ENCODE measurements at regions not wholly inside any gene's neighbourhood (a gene's known extent, or its start where the extent isn't known, plus 50 kb on each side); places are given as distances from the start of the nearest gene placed in this dataset.
"Not testable (repeated sequence)": the region's sequence is repeated elsewhere in the genome, so short reads cannot be mapped to it uniquely, and the experiment has no call there.

DNA sequence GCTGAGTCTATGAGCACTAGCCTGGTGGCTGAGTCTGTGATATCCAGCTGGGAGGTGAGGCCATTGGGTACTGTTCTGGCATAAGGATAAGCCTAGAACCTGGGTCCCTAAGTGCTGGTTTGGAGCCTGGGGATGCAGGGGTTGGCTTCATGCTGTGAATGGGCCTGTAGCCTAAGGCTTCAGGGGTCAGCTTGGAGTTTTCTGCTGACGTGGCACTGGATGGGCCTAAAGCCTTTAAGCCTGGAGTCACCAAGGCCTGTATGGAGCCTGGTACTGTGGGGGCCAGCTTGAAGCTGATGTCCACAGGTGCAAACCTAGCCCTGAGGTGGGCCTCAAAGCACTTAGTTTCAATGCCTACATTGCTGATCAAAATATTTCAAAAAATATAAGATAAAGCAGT lies 979.6 kb upstream of the POU3F4 start:
- H3K27me3 ChIP-seq (ENCODE audit: insufficient read depth, low read depth): no peaks in the 10 kb centered on the region
- H2AFZ ChIP-seq: no peak overlapping the region
- intact Hi-C loops (cut with micrococcal nuclease; ENCODE audit: unreplicated experiment): no loop called here
- no peaks in the 10 kb centered on the region for H3K9me2 ChIP-seq (ENCODE audit: insufficient read depth)
- no TSS peak for BruUV-seq (replicated peaks)
- H3K36me3 ChIP-seq (ENCODE audit: low read depth): no peaks in the 10 kb centered on the region
- no peaks in the 10 kb centered on the region for H3K79me2 ChIP-seq (ENCODE audit: low read depth)
- H3K4me1 ChIP-seq (replicated peaks; ENCODE audit: insufficient read depth): no peaks in the 10 kb centered on the region
- H3F3A ChIP-seq (ENCODE audit: insufficient read depth, low read depth): no peaks in the 10 kb centered on the region
- no peak overlapping the region for H3K27ac ChIP-seq
- H3K9me3 ChIP-seq (ENCODE audit: insufficient read depth, low read depth): no peaks in the 10 kb centered on the region
- POLR2A ChIA-PET (ENCODE audit: unreplicated experiment): no interaction called here
- CTCF ChIA-PET: no interaction called here
- DNase-seq: no peak
- TF ChIP-seq, protein P1, sequence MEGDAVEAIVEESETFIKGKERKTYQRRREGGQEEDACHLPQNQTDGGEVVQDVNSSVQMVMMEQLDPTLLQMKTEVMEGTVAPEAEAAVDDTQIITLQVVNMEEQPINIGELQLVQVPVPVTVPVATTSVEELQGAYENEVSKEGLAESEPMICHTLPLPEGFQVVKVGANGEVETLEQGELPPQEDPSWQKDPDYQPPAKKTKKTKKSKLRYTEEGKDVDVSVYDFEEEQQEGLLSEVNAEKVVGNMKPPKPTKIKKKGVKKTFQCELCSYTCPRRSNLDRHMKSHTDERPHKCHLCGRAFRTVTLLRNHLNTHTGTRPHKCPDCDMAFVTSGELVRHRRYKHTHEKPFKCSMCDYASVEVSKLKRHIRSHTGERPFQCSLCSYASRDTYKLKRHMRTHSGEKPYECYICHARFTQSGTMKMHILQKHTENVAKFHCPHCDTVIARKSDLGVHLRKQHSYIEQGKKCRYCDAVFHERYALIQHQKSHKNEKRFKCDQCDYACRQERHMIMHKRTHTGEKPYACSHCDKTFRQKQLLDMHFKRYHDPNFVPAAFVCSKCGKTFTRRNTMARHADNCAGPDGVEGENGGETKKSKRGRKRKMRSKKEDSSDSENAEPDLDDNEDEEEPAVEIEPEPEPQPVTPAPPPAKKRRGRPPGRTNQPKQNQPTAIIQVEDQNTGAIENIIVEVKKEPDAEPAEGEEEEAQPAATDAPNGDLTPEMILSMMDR (conservative IDR thresholded peaks at IDR 0.05): no peak
- no peak for TF ChIP-seq EZH2 (IDR thresholded peaks at IDR 0.05; ENCODE audit: low read depth)
- H3K4me2 ChIP-seq: no peak overlapping the region
- H4K20me1 ChIP-seq (ENCODE audit: insufficient read depth): no peaks in the 10 kb centered on the region
- H3K4me3 ChIP-seq: no peak overlapping the region

DNA sequence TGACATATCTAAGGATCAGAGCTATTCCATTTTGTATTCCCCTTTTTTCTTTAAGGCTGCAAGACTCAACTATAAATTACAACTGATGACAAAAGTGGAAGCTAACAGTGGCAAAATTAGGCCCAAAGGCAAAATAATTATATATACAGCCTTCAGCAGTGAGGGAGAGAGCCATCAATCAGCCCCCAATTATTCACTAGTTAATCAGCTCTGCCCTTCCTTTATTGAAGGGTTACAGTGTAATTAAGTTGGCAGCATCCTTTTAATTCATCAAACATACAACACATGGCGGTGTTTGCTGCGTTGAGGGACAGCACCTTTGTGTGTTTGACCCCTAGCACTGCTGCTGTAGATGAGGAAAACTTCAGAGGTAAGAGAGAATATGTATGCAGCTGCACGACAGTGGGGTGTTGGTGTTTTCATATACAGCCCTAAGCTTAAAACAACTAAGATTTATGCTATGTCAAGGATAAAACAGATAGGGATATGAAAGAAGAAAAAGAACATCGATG lies 973.9 kb upstream of the POU3F4 start:
- intact Hi-C loops (cut with micrococcal nuclease; ENCODE audit: unreplicated experiment): no loop called here
- ChIA-PET CTCF (no interaction called here), POLR2A (ENCODE audit: unreplicated experiment) (no interaction called here)
- no peaks in the 10 kb centered on the region for H3K27me3 ChIP-seq (ENCODE audit: insufficient read depth, low read depth)
- no peaks in the 10 kb centered on the region for H3F3A ChIP-seq (ENCODE audit: insufficient read depth, low read depth)
- TF ChIP-seq, protein P1 (conservative IDR thresholded peaks at IDR 0.05): no peak
- TF ChIP-seq EZH2 (IDR thresholded peaks at IDR 0.05; ENCODE audit: low read depth): no peak
- H3K36me3 ChIP-seq (ENCODE audit: low read depth): no peaks in the 10 kb centered on the region
- no peaks in the 10 kb centered on the region for H3K9me3 ChIP-seq (ENCODE audit: insufficient read depth, low read depth)
- no peak overlapping the region for H3K4me2 ChIP-seq
- H3K9me2 ChIP-seq (ENCODE audit: insufficient read depth): no peaks in the 10 kb centered on the region
- no peaks in the 10 kb centered on the region for H4K20me1 ChIP-seq (ENCODE audit: insufficient read depth)
- H2AFZ ChIP-seq: no peak overlapping the region
- H3K79me2 ChIP-seq (ENCODE audit: low read depth): no peaks in the 10 kb centered on the region
- no peak overlapping the region for H3K4me3 ChIP-seq
- no peak overlapping the region for H3K27ac ChIP-seq
- no TSS peak for BruUV-seq (replicated peaks)
- DNase-seq: no peak
- H3K4me1 ChIP-seq (replicated peaks; ENCODE audit: insufficient read depth): no peaks in the 10 kb centered on the region

DNA sequence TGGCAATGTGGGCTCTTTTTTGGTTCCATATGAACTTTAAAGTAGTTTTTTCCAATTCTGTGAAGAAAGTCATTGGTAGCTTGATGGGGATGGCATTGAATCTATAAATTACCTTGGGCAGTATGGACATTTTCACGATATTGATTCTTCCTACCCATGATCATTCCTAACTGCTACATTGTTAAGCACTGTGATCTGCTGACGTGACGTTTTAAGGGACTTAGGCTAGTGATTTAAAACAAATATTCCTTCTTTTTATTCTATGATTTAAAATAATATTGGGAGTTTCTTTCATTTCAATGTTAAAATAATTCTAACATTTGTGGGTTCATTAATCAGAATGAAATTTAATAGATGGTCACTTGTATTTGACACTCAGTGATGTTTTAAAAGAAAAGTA lies 970.9 kb upstream of the POU3F4 start:
- H3K27me3 ChIP-seq (ENCODE audit: insufficient read depth, low read depth); CTCF ChIA-PET; intact Hi-C loops (cut with micrococcal nuclease; ENCODE audit: unreplicated experiment): not testable (repeated sequence)

DNA sequence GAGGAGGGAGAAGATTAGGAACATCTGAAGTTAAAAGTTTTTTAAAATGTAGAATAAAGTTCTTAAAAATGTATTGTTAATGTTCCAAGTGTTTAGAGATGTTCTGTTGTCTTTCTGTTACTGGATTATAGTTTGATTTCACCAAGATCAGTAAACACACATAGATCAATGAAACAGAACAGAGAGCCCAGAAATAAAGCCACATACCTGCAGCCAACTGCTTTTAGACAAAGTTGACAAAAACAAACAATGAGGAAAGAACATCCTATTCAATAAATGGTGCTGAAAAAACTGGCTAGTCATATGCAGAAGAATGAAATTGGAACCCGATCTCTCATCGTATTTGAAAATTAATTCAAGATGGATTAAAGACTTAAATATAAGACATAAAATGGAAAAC lies 966.3 kb upstream of the POU3F4 start:
- H3K4me3 ChIP-seq: no peak overlapping the region
- intact Hi-C loops (cut with micrococcal nuclease; ENCODE audit: unreplicated experiment): no loop called here
- H3K4me2 ChIP-seq: no peak overlapping the region
- no peaks in the 10 kb centered on the region for H3K4me1 ChIP-seq (replicated peaks; ENCODE audit: insufficient read depth)
- H3F3A ChIP-seq (ENCODE audit: insufficient read depth, low read depth): no peaks in the 10 kb centered on the region
- POLR2A ChIA-PET (ENCODE audit: unreplicated experiment): no interaction called here
- H4K20me1 ChIP-seq (ENCODE audit: insufficient read depth): no peaks in the 10 kb centered on the region
- H3K79me2 ChIP-seq (ENCODE audit: low read depth): no peaks in the 10 kb centered on the region
- no peak for TF ChIP-seq EZH2 (IDR thresholded peaks at IDR 0.05; ENCODE audit: low read depth)
- TF ChIP-seq, protein P1 (conservative IDR thresholded peaks at IDR 0.05): no peak
- no peaks in the 10 kb centered on the region for H3K36me3 ChIP-seq (ENCODE audit: low read depth)
- no peak overlapping the region for H2AFZ ChIP-seq
- H3K9me3 ChIP-seq (ENCODE audit: insufficient read depth, low read depth): no peaks in the 10 kb centered on the region
- H3K27me3 ChIP-seq (ENCODE audit: insufficient read depth, low read depth): no peaks in the 10 kb centered on the region
- no peak for DNase-seq
- no peaks in the 10 kb centered on the region for H3K9me2 ChIP-seq (ENCODE audit: insufficient read depth)
- no TSS peak for BruUV-seq (replicated peaks)
- no peak overlapping the region for H3K27ac ChIP-seq
- CTCF ChIA-PET: no interaction called here

More for the DNA sequence above, 970.9 kb upstream of the POU3F4 start:
- POLR2A ChIA-PET (ENCODE audit: unreplicated experiment); H4K20me1 ChIP-seq (ENCODE audit: insufficient read depth); H3K4me3 ChIP-seq; H3K9me2 ChIP-seq (ENCODE audit: insufficient read depth); H3K4me2 ChIP-seq; BruUV-seq (replicated peaks); H2AFZ ChIP-seq; H3K9me3 ChIP-seq (ENCODE audit: insufficient read depth, low read depth); DNase-seq; H3K4me1 ChIP-seq (replicated peaks; ENCODE audit: insufficient read depth); H3F3A ChIP-seq (ENCODE audit: insufficient read depth, low read depth); H3K27ac ChIP-seq; H3K36me3 ChIP-seq (ENCODE audit: low read depth); H3K79me2 ChIP-seq (ENCODE audit: low read depth): not testable (repeated sequence)
